ENCODE measurements at regions not wholly inside any gene's neighbourhood (a gene's known extent, or its start where the extent isn't known, plus 50 kb on each side); places are given as distances from the start of the nearest gene placed in this dataset.

DNA sequence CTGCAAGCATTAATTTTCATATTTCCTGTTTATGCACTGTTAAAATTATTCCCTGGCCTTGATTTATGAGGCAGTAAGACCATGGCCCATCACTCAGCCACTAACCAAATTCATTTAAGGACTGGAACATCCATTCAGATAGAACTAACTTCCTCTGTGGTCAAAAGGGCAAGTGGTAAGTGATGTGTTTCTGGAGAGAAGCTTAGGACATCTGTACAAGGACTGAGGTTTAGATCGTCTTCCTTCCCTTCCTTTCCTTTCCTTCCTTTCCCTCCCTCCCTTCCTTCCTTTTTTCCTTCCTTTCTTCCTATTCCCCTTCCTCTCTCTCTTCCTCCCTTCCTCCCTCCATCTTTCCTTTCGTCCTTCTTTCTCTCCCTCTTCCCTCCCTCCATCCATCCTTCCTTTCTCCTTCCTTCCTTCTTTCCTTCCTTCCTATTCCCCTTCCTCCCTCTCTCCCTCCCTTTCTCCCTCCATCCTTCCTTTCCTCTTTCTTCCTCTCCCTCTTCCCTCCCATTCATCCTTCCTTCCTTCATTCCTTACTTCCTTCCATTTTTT lies 1019.4 kb downstream of the TYW1 start:
- H3K27ac ChIP-seq: no peak overlapping the region
- DNase-seq (no peak), ATAC-seq (no peak), FAIRE-seq (no peak)
- WGBS, 2 donors: 41 to 50% methylated on average over 2 of the region's 2 CpGs
- no peaks in the 10 kb centered on the region for H3K4me1 ChIP-seq
- TF ChIP-seq, protein P1, sequence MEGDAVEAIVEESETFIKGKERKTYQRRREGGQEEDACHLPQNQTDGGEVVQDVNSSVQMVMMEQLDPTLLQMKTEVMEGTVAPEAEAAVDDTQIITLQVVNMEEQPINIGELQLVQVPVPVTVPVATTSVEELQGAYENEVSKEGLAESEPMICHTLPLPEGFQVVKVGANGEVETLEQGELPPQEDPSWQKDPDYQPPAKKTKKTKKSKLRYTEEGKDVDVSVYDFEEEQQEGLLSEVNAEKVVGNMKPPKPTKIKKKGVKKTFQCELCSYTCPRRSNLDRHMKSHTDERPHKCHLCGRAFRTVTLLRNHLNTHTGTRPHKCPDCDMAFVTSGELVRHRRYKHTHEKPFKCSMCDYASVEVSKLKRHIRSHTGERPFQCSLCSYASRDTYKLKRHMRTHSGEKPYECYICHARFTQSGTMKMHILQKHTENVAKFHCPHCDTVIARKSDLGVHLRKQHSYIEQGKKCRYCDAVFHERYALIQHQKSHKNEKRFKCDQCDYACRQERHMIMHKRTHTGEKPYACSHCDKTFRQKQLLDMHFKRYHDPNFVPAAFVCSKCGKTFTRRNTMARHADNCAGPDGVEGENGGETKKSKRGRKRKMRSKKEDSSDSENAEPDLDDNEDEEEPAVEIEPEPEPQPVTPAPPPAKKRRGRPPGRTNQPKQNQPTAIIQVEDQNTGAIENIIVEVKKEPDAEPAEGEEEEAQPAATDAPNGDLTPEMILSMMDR (IDR thresholded peaks at IDR 0.05): no peak
- intact Hi-C loops (cut with DNase I): no loop called here
- no peak overlapping the region for H3K4me3 ChIP-seq
- H3K9me3 ChIP-seq: no peaks in the 10 kb centered on the region
- no peaks in the 10 kb centered on the region for H3K27me3 ChIP-seq
- H3K36me3 ChIP-seq: no peaks in the 10 kb centered on the region

DNA sequence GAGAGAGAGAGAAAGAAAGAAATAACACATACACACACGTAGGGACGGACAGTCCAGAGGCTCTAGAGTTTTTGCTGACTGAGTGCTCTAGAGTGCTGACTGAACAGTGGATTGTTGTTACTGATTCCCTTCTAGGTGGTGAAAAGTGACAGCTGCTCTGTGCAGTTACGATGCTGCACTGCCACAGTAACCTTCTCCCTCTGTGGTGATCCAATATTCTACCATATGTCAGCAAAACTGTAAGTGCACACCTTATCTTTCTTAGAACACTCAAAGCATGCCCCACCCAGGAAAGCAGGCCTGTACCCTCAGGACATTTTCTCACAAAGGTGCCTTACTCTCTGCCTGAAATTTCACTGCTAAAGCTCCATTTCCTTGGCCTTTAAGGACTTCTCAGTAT lies 1023.5 kb downstream of the TYW1 start:
- TF ChIP-seq, protein P1 (IDR thresholded peaks at IDR 0.05): no peak
- no peak for FAIRE-seq
- no peak for DNase-seq
- Histone ChIP-seq H3K36me3 (no peaks in the 10 kb centered on the region), H3K4me1 (no peaks in the 10 kb centered on the region), H3K27me3 (no peaks in the 10 kb centered on the region), H3K27ac (no peak overlapping the region), H3K9me3 (no peaks in the 10 kb centered on the region), H3K4me3 (no peak overlapping the region)
- intact Hi-C loops (cut with DNase I): no loop called here
- no peak for ATAC-seq
- 85 to 92% methylated on average over 3 of the region's 3 CpGs for WGBS, 2 donors

GRCh38 chr7:68025369-68025768 lies 1028.7 kb downstream of the TYW1 start:
- intact Hi-C loops (cut with DNase I): no loop called here
- FAIRE-seq: no peak

GRCh38 chr7:68030530-68030929 lies 1033.9 kb downstream of the TYW1 start:
- ATAC-seq (no peak), DNase-seq (no peak), FAIRE-seq (no peak)
- Histone ChIP-seq H3K4me3 (no peak overlapping the region), H3K27ac (no peak overlapping the region), H3K9me3 (no peaks in the 10 kb centered on the region), H3K36me3 (no peaks in the 10 kb centered on the region), H3K4me1 (no peaks in the 10 kb centered on the region), H3K27me3 (no peaks in the 10 kb centered on the region)
- intact Hi-C loops (cut with DNase I): no loop called here
- TF ChIP-seq, protein P1 (IDR thresholded peaks at IDR 0.05): no peak
- WGBS, 2 donors: 56 to 57% methylated on average over 3 of the region's 3 CpGs

More at GRCh38 chr7:68025369-68025768, 1028.7 kb downstream of the TYW1 start:
- no peak overlapping the region for H3K27ac ChIP-seq
- H3K4me3 ChIP-seq: no peak overlapping the region
- TF ChIP-seq, protein P1 (IDR thresholded peaks at IDR 0.05): no peak
- no peaks in the 10 kb centered on the region for H3K4me1 ChIP-seq
- H3K27me3 ChIP-seq: no peaks in the 10 kb centered on the region
- H3K36me3 ChIP-seq: no peaks in the 10 kb centered on the region
- ATAC-seq (no peak), DNase-seq (no peak)
- no peaks in the 10 kb centered on the region for H3K9me3 ChIP-seq

- Histone ChIP-seq H3K4me1 (no peaks in the 10 kb centered on the region), H3K27ac (no peak overlapping the region), H3K9me3 (no peaks in the 10 kb centered on the region), H3K4me3 (no peak overlapping the region), H3K27me3 (no peaks in the 10 kb centered on the region), H3K36me3 (no peaks in the 10 kb centered on the region)
- TF ChIP-seq, protein P1 (IDR thresholded peaks at IDR 0.05): no peak
- WGBS, 2 donors: 49 to 50% methylated on average over 5 of the region's 5 CpGs
- DNase-seq: no peak
- FAIRE-seq: no peak
- intact Hi-C loops (cut with DNase I): no loop called here
- ATAC-seq: no peak
Observed at GRCh38 chr7:68031180-68031943, 1034.7 kb downstream of the TYW1 start.

All from pancreas (tissue), 10 donors.